ENCODE measurements at regions not wholly inside any gene's neighbourhood (a gene's known extent, or its start where the extent isn't known, plus 50 kb on each side); places are given as distances from the start of the nearest gene placed in this dataset.

DNA sequence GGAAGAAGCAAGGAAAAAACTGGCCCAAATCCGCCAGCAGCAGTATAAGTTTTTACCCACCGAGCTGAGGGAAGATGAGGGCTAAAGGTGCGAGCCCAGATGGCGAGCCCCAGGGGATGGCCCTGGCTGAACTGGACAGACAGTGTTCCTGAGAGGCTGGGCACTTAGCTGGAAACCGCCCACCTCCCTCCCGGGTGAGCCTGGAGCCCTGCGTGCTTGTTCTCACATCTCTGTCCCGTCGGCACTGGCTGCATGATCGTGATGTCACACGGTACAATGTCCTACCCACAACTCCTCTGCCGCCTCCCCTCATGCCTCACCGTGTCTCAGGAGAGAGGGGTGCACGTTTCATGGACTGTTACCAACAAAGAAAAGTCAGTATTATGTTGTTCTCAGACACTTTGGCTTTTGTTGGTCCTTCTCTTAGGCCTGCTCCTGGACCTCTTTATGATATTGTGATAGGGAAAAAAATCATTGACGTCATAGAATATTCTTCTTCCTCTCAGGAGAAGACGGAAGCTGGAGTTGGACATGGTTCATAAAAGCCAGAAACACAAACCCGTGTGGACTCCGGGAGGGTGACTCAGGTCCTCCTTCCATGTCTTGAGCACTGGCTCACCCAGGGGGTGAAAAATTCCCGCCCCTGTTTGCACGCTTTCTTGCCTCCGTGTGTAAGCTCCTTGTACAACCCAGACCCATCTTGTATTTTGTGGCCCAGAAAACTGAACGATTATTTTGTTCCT lies 201.8 kb upstream of the TPM1 start:
- TF ChIP-seq, protein P1, sequence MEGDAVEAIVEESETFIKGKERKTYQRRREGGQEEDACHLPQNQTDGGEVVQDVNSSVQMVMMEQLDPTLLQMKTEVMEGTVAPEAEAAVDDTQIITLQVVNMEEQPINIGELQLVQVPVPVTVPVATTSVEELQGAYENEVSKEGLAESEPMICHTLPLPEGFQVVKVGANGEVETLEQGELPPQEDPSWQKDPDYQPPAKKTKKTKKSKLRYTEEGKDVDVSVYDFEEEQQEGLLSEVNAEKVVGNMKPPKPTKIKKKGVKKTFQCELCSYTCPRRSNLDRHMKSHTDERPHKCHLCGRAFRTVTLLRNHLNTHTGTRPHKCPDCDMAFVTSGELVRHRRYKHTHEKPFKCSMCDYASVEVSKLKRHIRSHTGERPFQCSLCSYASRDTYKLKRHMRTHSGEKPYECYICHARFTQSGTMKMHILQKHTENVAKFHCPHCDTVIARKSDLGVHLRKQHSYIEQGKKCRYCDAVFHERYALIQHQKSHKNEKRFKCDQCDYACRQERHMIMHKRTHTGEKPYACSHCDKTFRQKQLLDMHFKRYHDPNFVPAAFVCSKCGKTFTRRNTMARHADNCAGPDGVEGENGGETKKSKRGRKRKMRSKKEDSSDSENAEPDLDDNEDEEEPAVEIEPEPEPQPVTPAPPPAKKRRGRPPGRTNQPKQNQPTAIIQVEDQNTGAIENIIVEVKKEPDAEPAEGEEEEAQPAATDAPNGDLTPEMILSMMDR (IDR thresholded peaks at IDR 0.05), result no peak
- no peak for TF ChIP-seq POLR2A (IDR thresholded peaks at IDR 0.05)

Data from heart left ventricle (tissue), 13 donors.